ENCODE measurements at regions not wholly inside any gene's neighbourhood (a gene's known extent, or its start where the extent isn't known, plus 50 kb on each side); places are given as distances from the start of the nearest gene placed in this dataset.

DNA sequence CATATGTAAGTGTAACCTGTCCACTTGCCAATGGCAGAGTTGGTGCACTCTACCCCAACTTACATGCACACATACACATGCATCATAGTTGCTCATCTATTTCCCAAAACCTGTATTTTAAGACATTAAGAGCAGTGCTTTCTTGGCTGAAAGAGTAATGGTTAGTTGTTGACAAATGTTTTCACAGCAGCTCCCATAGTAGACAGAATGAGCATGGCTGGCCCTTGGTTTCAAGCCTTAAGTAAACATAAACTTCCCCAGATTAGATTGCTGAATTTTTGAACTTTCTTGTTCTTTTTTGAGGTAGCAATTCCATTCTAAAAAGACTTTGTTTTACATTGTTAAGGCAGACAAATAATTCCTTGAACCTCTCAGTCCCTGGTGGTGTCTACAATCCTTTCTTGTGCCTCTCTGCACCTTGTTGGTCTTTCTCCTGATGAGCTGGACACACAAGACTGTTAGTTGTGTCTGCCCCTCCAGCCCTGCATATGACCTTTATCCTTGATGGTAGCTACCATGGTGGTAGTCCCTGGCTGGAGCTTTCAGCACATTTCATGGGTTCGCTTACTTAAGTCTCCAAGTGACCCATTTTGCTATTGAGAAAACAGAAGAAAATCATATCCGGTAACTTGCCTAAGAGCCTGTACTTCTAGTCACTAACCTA is 580.1 kb upstream of the ID2 start:
- Histone ChIP-seq H3K9me3 (ENCODE audit: control insufficient read depth, low read length) (peaks cover 4% of the 10 kb centered on the region), H3K4me3 (ENCODE audit: low read length) (no peak overlapping the region), H3K4me1 (ENCODE audit: control insufficient read depth, insufficient read depth, low read length) (no peaks in the 10 kb centered on the region), H3K27me3 (ENCODE audit: control insufficient read depth, insufficient read depth, low read length, poor library complexity, severe bottlenecking) (no peaks in the 10 kb centered on the region), H3K27ac (ENCODE audit: low read depth, low read length) (no peak overlapping the region), H3K36me3 (ENCODE audit: control insufficient read depth, insufficient read depth, low read length) (no peaks in the 10 kb centered on the region), H3K9ac (ENCODE audit: extremely low read depth, low read length, poor library complexity, severe bottlenecking) (no peak overlapping the region)
- Mint-ChIP-seq H3K36me3 (ENCODE audit: low read depth) (no peaks in the 10 kb centered on the region), H3K27me3 (ENCODE audit: insufficient read depth) (no peaks in the 10 kb centered on the region), H3K27ac (no peak overlapping the region), H3K4me1 (no peaks in the 10 kb centered on the region), H3K9me3 (no peaks in the 10 kb centered on the region), H3K4me3 (no peak overlapping the region)
- WGBS, 2 experiments (ENCODE audit: insufficient coverage in 1 of 2, insufficient read length in 1 of 2), result 90 to 97% methylated on average over 2 of the region's 2 CpGs
- DNase-seq, result no peak
- TF ChIP-seq, protein P1, sequence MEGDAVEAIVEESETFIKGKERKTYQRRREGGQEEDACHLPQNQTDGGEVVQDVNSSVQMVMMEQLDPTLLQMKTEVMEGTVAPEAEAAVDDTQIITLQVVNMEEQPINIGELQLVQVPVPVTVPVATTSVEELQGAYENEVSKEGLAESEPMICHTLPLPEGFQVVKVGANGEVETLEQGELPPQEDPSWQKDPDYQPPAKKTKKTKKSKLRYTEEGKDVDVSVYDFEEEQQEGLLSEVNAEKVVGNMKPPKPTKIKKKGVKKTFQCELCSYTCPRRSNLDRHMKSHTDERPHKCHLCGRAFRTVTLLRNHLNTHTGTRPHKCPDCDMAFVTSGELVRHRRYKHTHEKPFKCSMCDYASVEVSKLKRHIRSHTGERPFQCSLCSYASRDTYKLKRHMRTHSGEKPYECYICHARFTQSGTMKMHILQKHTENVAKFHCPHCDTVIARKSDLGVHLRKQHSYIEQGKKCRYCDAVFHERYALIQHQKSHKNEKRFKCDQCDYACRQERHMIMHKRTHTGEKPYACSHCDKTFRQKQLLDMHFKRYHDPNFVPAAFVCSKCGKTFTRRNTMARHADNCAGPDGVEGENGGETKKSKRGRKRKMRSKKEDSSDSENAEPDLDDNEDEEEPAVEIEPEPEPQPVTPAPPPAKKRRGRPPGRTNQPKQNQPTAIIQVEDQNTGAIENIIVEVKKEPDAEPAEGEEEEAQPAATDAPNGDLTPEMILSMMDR (conservative IDR thresholded peaks at IDR 0.05), result no peak

- no peaks in the 10 kb centered on the region for H3K36me3 Mint-ChIP-seq (ENCODE audit: low read depth)
- H3K27me3 ChIP-seq (ENCODE audit: control insufficient read depth, insufficient read depth, low read length, poor library complexity, severe bottlenecking), result no peaks in the 10 kb centered on the region
- H3K9me3 ChIP-seq (ENCODE audit: control insufficient read depth, low read length), result no peaks in the 10 kb centered on the region
- no peaks in the 10 kb centered on the region for H3K36me3 ChIP-seq (ENCODE audit: control insufficient read depth, insufficient read depth, low read length)
- WGBS, 2 experiments (ENCODE audit: insufficient coverage in 1 of 2, insufficient read length in 1 of 2), result 100% methylated on average over 2 to 3 of the region's 4 CpGs
- no peaks in the 10 kb centered on the region for H3K4me1 Mint-ChIP-seq
- H3K4me3 Mint-ChIP-seq, result no peak overlapping the region
- H3K27ac Mint-ChIP-seq, result no peak overlapping the region
- no peak overlapping the region for H3K9ac ChIP-seq (ENCODE audit: extremely low read depth, low read length, poor library complexity, severe bottlenecking)
- H3K27me3 Mint-ChIP-seq (ENCODE audit: insufficient read depth), result no peaks in the 10 kb centered on the region
- H3K4me1 ChIP-seq (ENCODE audit: control insufficient read depth, insufficient read depth, low read length), result no peaks in the 10 kb centered on the region
- TF ChIP-seq, protein P1 (conservative IDR thresholded peaks at IDR 0.05), result no peak
- no peaks in the 10 kb centered on the region for H3K9me3 Mint-ChIP-seq
- no peak for DNase-seq
- no peak overlapping the region for H3K27ac ChIP-seq (ENCODE audit: low read depth, low read length)
- no peak overlapping the region for H3K4me3 ChIP-seq (ENCODE audit: low read length)
Measured at GRCh38 chr2:8102470-8102869, 579.4 kb upstream of the ID2 start.

GRCh38 chr2:8103085-8103708 is 578.7 kb upstream of the ID2 start:
- no peaks in the 10 kb centered on the region for H3K36me3 Mint-ChIP-seq (ENCODE audit: low read depth)

More at GRCh38 chr2:8103085-8103708, 578.7 kb upstream of the ID2 start:
- H3K4me1 Mint-ChIP-seq, result peaks cover 2% of the 10 kb centered on the region
- no peaks in the 10 kb centered on the region for H3K27me3 Mint-ChIP-seq (ENCODE audit: insufficient read depth)
- Histone ChIP-seq H3K9ac (ENCODE audit: extremely low read depth, low read length, poor library complexity, severe bottlenecking) (no peak overlapping the region), H3K9me3 (ENCODE audit: control insufficient read depth, low read length) (no peaks in the 10 kb centered on the region), H3K27ac (ENCODE audit: low read depth, low read length) (no peak overlapping the region), H3K4me3 (ENCODE audit: low read length) (no peak overlapping the region), H3K27me3 (ENCODE audit: control insufficient read depth, insufficient read depth, low read length, poor library complexity, severe bottlenecking) (no peaks in the 10 kb centered on the region), H3K4me1 (ENCODE audit: control insufficient read depth, insufficient read depth, low read length) (no peaks in the 10 kb centered on the region), H3K36me3 (ENCODE audit: control insufficient read depth, insufficient read depth, low read length) (no peaks in the 10 kb centered on the region)
- no peak overlapping the region for H3K27ac Mint-ChIP-seq
- 95 to 100% methylated on average over 4 to 6 of the region's 6 CpGs for WGBS, 2 experiments (ENCODE audit: insufficient coverage in 1 of 2, insufficient read length in 1 of 2)
- DNase-seq, result no peak
- no peaks in the 10 kb centered on the region for H3K9me3 Mint-ChIP-seq
- TF ChIP-seq, protein P1 (conservative IDR thresholded peaks at IDR 0.05), result no peak
- H3K4me3 Mint-ChIP-seq, result no peak overlapping the region

Data from endodermal cell (in vitro differentiated cells).